Stimulated activated CD4-positive, alpha-beta T cell treated with anti-CD3 and anti-CD28 coated beads, Interleukin-4, amount 100 ng/mL, for 48 hours (primary cell): ENCODE measurements at regions not wholly inside any gene's neighbourhood (a gene's known extent, or its start where the extent isn't known, plus 50 kb on each side); places are given as distances from the start of the nearest gene placed in this dataset.

Experiments used
- DNase-seq, 2 donors: peaks; one replicate each; pipeline ENCODE4 v3.0.0-alpha.2; 2020; ENCODE audit warnings: low read depth in 2 of 2

DNA sequence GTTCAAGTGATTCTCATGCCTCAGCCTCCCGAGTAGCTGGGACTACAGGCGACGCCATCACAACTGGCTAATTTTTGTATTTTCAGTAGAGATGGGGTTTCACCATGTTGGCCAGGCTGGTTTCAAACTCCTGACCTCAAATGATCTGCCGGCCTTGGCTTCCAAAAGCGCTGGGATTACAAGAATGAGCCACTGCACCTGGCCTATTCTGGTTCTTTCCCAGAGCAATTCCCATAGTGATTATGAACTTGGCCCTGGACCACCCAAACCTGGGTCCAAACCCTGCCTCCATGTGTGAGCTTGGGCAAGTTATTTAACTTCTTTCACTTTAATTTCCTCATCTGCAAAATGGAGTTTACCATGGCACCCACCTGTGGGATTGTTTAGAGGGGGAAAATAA lies 61.5 kb upstream of the HEPHL1 start:
- no peak for DNase-seq

GRCh38 chr11:93963072-93963471 lies 58.1 kb upstream of the HEPHL1 start:
- DNase-seq, result no peak

GRCh38 chr11:93967258-93967657 lies 53.9 kb upstream of the HEPHL1 start:
- DNase-seq, result no peak

GRCh38 chr11:93967944-93968343 lies 53.2 kb upstream of the HEPHL1 start:
- no peak for DNase-seq

GRCh38 chr11:93969925-93970922 lies 50.9 kb upstream of the HEPHL1 start:
- no peak for DNase-seq
